ENCODE measurements at regions not wholly inside any gene's neighbourhood (a gene's known extent, or its start where the extent isn't known, plus 50 kb on each side); places are given as distances from the start of the nearest gene placed in this dataset.

GRCh38 chr7:26000841-26001240 lies 151.2 kb upstream of the NFE2L3 start:
- TF ChIP-seq, protein P1, sequence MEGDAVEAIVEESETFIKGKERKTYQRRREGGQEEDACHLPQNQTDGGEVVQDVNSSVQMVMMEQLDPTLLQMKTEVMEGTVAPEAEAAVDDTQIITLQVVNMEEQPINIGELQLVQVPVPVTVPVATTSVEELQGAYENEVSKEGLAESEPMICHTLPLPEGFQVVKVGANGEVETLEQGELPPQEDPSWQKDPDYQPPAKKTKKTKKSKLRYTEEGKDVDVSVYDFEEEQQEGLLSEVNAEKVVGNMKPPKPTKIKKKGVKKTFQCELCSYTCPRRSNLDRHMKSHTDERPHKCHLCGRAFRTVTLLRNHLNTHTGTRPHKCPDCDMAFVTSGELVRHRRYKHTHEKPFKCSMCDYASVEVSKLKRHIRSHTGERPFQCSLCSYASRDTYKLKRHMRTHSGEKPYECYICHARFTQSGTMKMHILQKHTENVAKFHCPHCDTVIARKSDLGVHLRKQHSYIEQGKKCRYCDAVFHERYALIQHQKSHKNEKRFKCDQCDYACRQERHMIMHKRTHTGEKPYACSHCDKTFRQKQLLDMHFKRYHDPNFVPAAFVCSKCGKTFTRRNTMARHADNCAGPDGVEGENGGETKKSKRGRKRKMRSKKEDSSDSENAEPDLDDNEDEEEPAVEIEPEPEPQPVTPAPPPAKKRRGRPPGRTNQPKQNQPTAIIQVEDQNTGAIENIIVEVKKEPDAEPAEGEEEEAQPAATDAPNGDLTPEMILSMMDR (IDR thresholded peaks at IDR 0.05; ENCODE audit: poor library complexity, severe bottlenecking), result no peak
- TF ChIP-seq RAD21 (conservative IDR thresholded peaks at IDR 0.05), result no peak
- no peak for TF ChIP-seq EZH2 (IDR thresholded peaks at IDR 0.05; ENCODE audit: borderline replicate concordance, insufficient read depth, low read length, poor library complexity, severe bottlenecking)
- TF ChIP-seq EP300 (conservative IDR thresholded peaks at IDR 0.05; ENCODE audit: poor library complexity, severe bottlenecking), result no peak
- TF ChIP-seq REST (IDR thresholded peaks at IDR 0.05; ENCODE audit: borderline replicate concordance), result no peak
- no peak for TF ChIP-seq MXI1 (conservative IDR thresholded peaks at IDR 0.05; ENCODE audit: poor library complexity, severe bottlenecking)
- TF ChIP-seq POLR2AphosphoS5 (IDR thresholded peaks at IDR 0.05), result no peak
- TF ChIP-seq SMC3 (conservative IDR thresholded peaks at IDR 0.05; ENCODE audit: poor library complexity), result no peak

Measured in neural cell (in vitro differentiated cells).